ENCODE measurements at regions not wholly inside any gene's neighbourhood (a gene's known extent, or its start where the extent isn't known, plus 50 kb on each side); places are given as distances from the start of the nearest gene placed in this dataset.

GRCh38 chr3:144865948-144866347 lies 894.3 kb downstream of the DIPK2A start:
- TF ChIP-seq CTCF (IDR thresholded peaks at IDR 0.05) = no peak
- no peak for TF ChIP-seq POLR2A (IDR thresholded peaks at IDR 0.05)

Data from lower leg skin (tissue), 3 donors.